K562 (cell line): ENCODE measurements at regions not wholly inside any gene's neighbourhood (a gene's known extent, or its start where the extent isn't known, plus 50 kb on each side); places are given as distances from the start of the nearest gene placed in this dataset.

Source experiments
- ATAC-seq: fragments of 200-7000 bp; cut with Tn5 transposase; 3 replicates; pipeline ENCODE4 v1.9.1; 2020; ENCODE audit warnings: moderate library complexity
- BruUV-seq: library from RNA; stranded (reverse); fragments of 400-500 nt; replicated peaks from 2 replicates; lab custom pipeline; 2021; lab: Mats Ljungman, UMichigan
- CTCF ChIA-PET: fragments of 300-600 bp; formaldehyde crosslinking; extraction: SDS; loops from one replicate; lab custom pipeline; 2021; ENCODE audit warnings: low intra/inter-chr PET ratio; lab: Yijun Ruan, JAX
- POLR2A ChIA-PET: fragments of 300-600, 350-650 bp; sonication (Branson Sonifier 250); formaldehyde crosslinking; extraction: SDS; loops from one replicate; lab custom pipeline; 2021; ENCODE audit warnings: antibody characterized with exemption, inconsistent platforms; lab: Yijun Ruan, JAX
- DNase-seq, 4 experiments: peaks; one replicate each; pipeline versions ENCODE4 v3.0.0 to v3.0.0-alpha.2; 2011 to 2018; ENCODE audit warnings: low spot score in 3 of 4, mixed read lengths in 3 of 4; ENCODE audit errors: extremely low read depth in 1 of 4
- FAIRE-seq: peaks from 2 replicates; lab custom pipeline; 2011; peaks lifted over from hg19 to GRCh38; lab: Jason Lieb, UNC
- H2AFZ ChIP-seq: 2 replicates; pipeline ENCODE4 v1.6.0; 2011; ENCODE audit warnings: low read depth, low read length, control low read depth, inconsistent platforms
- H3K27ac ChIP-seq: fragments of 200-600 bp; 3 replicates; pipeline ENCODE4 v1.8.0; 2011; ENCODE audit warnings: low read depth, mild to moderate bottlenecking, control low read depth, inconsistent platforms, low read length, moderate library complexity, mixed read lengths; ENCODE audit errors: extremely low read depth
- H3K27me3 ChIP-seq, 2 experiments: fragments of 300-600 bp in 1 of 2; 2 replicates in 1 of 2; 3 replicates in 1 of 2; pipeline versions ENCODE4 v1.6.0 to v1.8.0; 2011; ENCODE audit warnings: inconsistent platforms in 2 of 2, low read length in 2 of 2, mild to moderate bottlenecking in 1 of 2, mixed read lengths in 1 of 2, moderate library complexity in 1 of 2; ENCODE audit not compliant: control insufficient read depth in 2 of 2, insufficient read depth in 2 of 2
- H3K36me3 ChIP-seq: fragments of 300-600 bp; 3 replicates; pipeline ENCODE4 v1.8.0; 2011; ENCODE audit warnings: mild to moderate bottlenecking, low read length, inconsistent platforms; ENCODE audit not compliant: control insufficient read depth, insufficient read depth
- H3K4me1 ChIP-seq, 2 experiments: fragments of 200-600 bp in 1 of 2; replicated peaks in 1 of 2; 2 replicates in 1 of 2; 3 replicates in 1 of 2; pipeline versions ENCODE4 v1.5.1 to v1.8.0; 2011; ENCODE audit warnings: inconsistent platforms in 2 of 2, low read length in 2 of 2, mild to moderate bottlenecking in 1 of 2, mixed read lengths in 1 of 2, moderate library complexity in 1 of 2; ENCODE audit not compliant: control insufficient read depth in 2 of 2, insufficient read depth in 2 of 2
- H3K4me2 ChIP-seq: 2 replicates; pipeline ENCODE4 v1.6.1; 2011; ENCODE audit warnings: low read length, control low read depth, inconsistent platforms, mixed read lengths; ENCODE audit not compliant: insufficient read depth
- H3K4me3 ChIP-seq: fragments of 200-600 bp; sonication (generic), shearing (Covaris generic); 2 replicates; pipeline ENCODE4 v1.5.1; 2016; ENCODE audit warnings: control low read depth, inconsistent platforms
- H3K79me2 ChIP-seq: fragments of 200-600 bp; 3 replicates; pipeline ENCODE4 v1.8.0; 2011; ENCODE audit warnings: low read length, inconsistent platforms; ENCODE audit not compliant: control insufficient read depth, insufficient read depth
- H3K9ac ChIP-seq, 2 experiments: 2 replicates each; pipeline versions ENCODE4 v1.6.0 to v1.6.1; 2011; ENCODE audit warnings: low read depth in 2 of 2, low read length in 2 of 2, control low read depth in 1 of 2, inconsistent platforms in 1 of 2, mild to moderate bottlenecking in 1 of 2, mixed read lengths in 1 of 2; ENCODE audit not compliant: insufficient read depth in 1 of 2
- H3K9me1 ChIP-seq: one replicate; pipeline ENCODE4 v1.6.0; 2011; ENCODE audit warnings: inconsistent platforms, mild to moderate bottlenecking, low read length, moderate library complexity; ENCODE audit not compliant: control insufficient read depth, insufficient read depth
- H3K9me3 ChIP-seq: replicated peaks from 2 replicates; pipeline ENCODE4 v1.5.1; 2011; ENCODE audit warnings: low read depth, low read length, inconsistent platforms; ENCODE audit not compliant: control insufficient read depth, insufficient read depth
- H4K20me1 ChIP-seq: replicated peaks from 2 replicates; pipeline ENCODE4 v1.6.1; 2011; ENCODE audit warnings: low read length, inconsistent platforms, mixed read lengths; ENCODE audit not compliant: control insufficient read depth, insufficient read depth
- DIDO1 ChIP-seq: fragments of 450-650 bp; IDR thresholded peaks from 2 replicates; pipeline ENCODE4 v1.6.1; 2016; ENCODE audit warnings: low read depth, missing biosample characterization, missing genetic modification characterization
- EP400 ChIP-seq: fragments of 450-650 bp; IDR thresholded peaks from 2 replicates; pipeline ENCODE4 v1.6.1; 2017; ENCODE audit warnings: antibody characterized with exemption, mild to moderate bottlenecking, moderate library complexity
- FOXA1 ChIP-seq: fragments of 450-650 bp; IDR thresholded peaks from 2 replicates; pipeline ENCODE4 v1.6.1; 2016; ENCODE audit warnings: mild to moderate bottlenecking, borderline replicate concordance
- HDAC6 ChIP-seq: IDR thresholded peaks from 2 replicates; pipeline ENCODE4 v1.6.1; 2012; ENCODE audit warnings: low read depth, mild to moderate bottlenecking, control low read depth, inconsistent platforms, low read length, moderate library complexity
- MIER1 ChIP-seq: fragments of 450-650 bp; IDR thresholded peaks from 2 replicates; pipeline ENCODE4 v1.6.1; 2016; ENCODE audit warnings: antibody characterized with exemption, mild to moderate bottlenecking, low read depth
- WHSC1 ChIP-seq: IDR thresholded peaks from one replicate; pipeline ENCODE4 v1.6.1; 2012; ENCODE audit warnings: low read length, control low read depth, inconsistent platforms
- ZNF12 ChIP-seq: sonication (generic); formaldehyde crosslinking; IDR thresholded peaks from 2 replicates; pipeline ENCODE4 v1.4.0; 2020; ENCODE audit warnings: mild to moderate bottlenecking, missing genetic modification reagents
- ZNF3 ChIP-seq: fragments of 250-450 bp; sonication (Bioruptor Pico); IDR thresholded peaks from 2 replicates; pipeline ENCODE4 v1.5.0; 2021; ENCODE audit warnings: mild to moderate bottlenecking, moderate library complexity
- WGBS: fragments of 100-300 bp; shearing (Covaris generic); methylation state at CpG from one replicate; pipeline ENCODE4 v1.1.6; 2016; ENCODE audit warnings: low coverage, mixed read lengths; ENCODE audit not compliant: insufficient coverage; ENCODE audit errors: missing lambda C conversion rate; 5-methylcytosine and 5-hydroxymethylcytosine counted together
- in situ Hi-C: fragments of 300-500 bp; cut with MboI; formaldehyde crosslinking; loops from 4 replicates; pipeline ENCODE4 v1.15.0; 2018; ENCODE audit warnings: inconsistent platforms, mixed read lengths
- intact Hi-C: fragments of 100-400 bp; cut with micrococcal nuclease; formaldehyde crosslinking; loops from 2 replicates; pipeline ENCODE4 v1.14.2; 2022
- TF ChIP-seq, protein P1 (sequence below): sonication (generic); formaldehyde crosslinking; IDR thresholded peaks from 2 replicates; pipeline ENCODE4 v1.8.0; 2022; ENCODE audit warnings: mild to moderate bottlenecking, missing genetic modification reagents

- H2AFZ ChIP-seq = no peak overlapping the region
- FAIRE-seq = no peak
- 0% methylated on average over 2 of the region's 2 CpGs for WGBS
Measured at GRCh38 chr6:112469306-112469705, 122.2 kb downstream of the RFPL4B start.

DNA sequence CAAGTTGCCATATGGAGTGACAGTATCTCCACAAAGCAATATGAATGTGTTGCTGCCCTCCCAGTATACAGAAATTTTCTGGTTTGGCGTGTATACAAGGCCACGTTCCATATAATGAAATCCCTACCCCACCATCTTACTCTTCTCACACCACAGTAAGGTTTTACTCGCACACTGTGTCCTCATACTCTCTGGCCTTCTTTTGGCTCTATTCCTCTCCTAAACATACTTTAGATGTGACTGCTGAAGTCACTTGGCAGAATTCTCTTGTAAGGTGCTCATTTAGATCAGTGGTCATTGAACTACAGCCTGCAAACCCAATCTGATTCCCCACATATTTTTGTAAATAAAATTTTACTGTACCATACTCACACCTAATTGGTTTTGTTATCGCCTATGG is 123.2 kb downstream of the RFPL4B start:
- Histone ChIP-seq H3K27me3 (no peaks in the 10 kb centered on the region), H3K4me3 (no peak overlapping the region), H3K9me3 (no peaks in the 10 kb centered on the region), H3K4me2 (no peak overlapping the region), H3K27ac (no peak overlapping the region), H2AFZ (no peak overlapping the region), H4K20me1 (no peaks in the 10 kb centered on the region), H3K36me3 (no peaks in the 10 kb centered on the region), H3K4me1 (no peaks in the 10 kb centered on the region), H3K9ac (no peak overlapping the region), H3K9me1 (no peaks in the 10 kb centered on the region), H3K79me2 (no peaks in the 10 kb centered on the region)
- no peak for FAIRE-seq
- CTCF ChIA-PET = no interaction called here
- ATAC-seq = no peak
- WGBS = 2% methylated on average over 4 of the region's 4 CpGs
- in situ Hi-C loops = no loop called here
- intact Hi-C loops = no loop called here
- POLR2A ChIA-PET = no interaction called here
- BruUV-seq = no TSS peak
- DNase-seq = no peak
- TF ChIP-seq EP400 = no peak
- TF ChIP-seq ZNF3 = no peak
- TF ChIP-seq HDAC6 = no peak
- TF ChIP-seq MIER1 = no peak
- no peak for TF ChIP-seq DIDO1 (tag)
- TF ChIP-seq, protein P1, sequence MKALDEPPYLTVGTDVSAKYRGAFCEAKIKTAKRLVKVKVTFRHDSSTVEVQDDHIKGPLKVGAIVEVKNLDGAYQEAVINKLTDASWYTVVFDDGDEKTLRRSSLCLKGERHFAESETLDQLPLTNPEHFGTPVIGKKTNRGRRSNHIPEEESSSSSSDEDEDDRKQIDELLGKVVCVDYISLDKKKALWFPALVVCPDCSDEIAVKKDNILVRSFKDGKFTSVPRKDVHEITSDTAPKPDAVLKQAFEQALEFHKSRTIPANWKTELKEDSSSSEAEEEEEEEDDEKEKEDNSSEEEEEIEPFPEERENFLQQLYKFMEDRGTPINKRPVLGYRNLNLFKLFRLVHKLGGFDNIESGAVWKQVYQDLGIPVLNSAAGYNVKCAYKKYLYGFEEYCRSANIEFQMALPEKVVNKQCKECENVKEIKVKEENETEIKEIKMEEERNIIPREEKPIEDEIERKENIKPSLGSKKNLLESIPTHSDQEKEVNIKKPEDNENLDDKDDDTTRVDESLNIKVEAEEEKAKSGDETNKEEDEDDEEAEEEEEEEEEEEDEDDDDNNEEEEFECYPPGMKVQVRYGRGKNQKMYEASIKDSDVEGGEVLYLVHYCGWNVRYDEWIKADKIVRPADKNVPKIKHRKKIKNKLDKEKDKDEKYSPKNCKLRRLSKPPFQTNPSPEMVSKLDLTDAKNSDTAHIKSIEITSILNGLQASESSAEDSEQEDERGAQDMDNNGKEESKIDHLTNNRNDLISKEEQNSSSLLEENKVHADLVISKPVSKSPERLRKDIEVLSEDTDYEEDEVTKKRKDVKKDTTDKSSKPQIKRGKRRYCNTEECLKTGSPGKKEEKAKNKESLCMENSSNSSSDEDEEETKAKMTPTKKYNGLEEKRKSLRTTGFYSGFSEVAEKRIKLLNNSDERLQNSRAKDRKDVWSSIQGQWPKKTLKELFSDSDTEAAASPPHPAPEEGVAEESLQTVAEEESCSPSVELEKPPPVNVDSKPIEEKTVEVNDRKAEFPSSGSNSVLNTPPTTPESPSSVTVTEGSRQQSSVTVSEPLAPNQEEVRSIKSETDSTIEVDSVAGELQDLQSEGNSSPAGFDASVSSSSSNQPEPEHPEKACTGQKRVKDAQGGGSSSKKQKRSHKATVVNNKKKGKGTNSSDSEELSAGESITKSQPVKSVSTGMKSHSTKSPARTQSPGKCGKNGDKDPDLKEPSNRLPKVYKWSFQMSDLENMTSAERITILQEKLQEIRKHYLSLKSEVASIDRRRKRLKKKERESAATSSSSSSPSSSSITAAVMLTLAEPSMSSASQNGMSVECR = no peak

More at GRCh38 chr6:112469306-112469705, 122.2 kb downstream of the RFPL4B start:
- no peak for TF ChIP-seq WHSC1
- no peak for TF ChIP-seq ZNF12 (CRISPR knock-in tag)
- no peak for TF ChIP-seq FOXA1
- DNase-seq (no peak), ATAC-seq (no peak)
- Histone ChIP-seq H3K4me2 (no peak overlapping the region), H3K9me1 (no peaks in the 10 kb centered on the region), H3K27ac (no peak overlapping the region), H3K4me1 (no peaks in the 10 kb centered on the region), H3K79me2 (no peaks in the 10 kb centered on the region), H3K27me3 (no peaks in the 10 kb centered on the region), H3K9me3 (no peaks in the 10 kb centered on the region), H3K9ac (no peak overlapping the region), H3K4me3 (no peak overlapping the region), H4K20me1 (no peaks in the 10 kb centered on the region), H3K36me3 (no peaks in the 10 kb centered on the region)
- ChIA-PET POLR2A (no interaction called here), CTCF (no interaction called here)
- BruUV-seq = no TSS peak
- in situ Hi-C loops = no loop called here
- intact Hi-C loops = no loop called here
